Heart right ventricle (tissue), 16 donors: ENCODE measurements at regions not wholly inside any gene's neighbourhood (a gene's known extent, or its start where the extent isn't known, plus 50 kb on each side); places are given as distances from the start of the nearest gene placed in this dataset.

Experiments used
- ATAC-seq, 8 donors: fragments of 200-7000 bp; cut with Tn5 transposase; one replicate each; pipeline ENCODE4 v1.9.1; 2020; ENCODE audit warnings: mild to moderate bottlenecking in 8 of 8, moderate library complexity in 8 of 8, moderate number of reproducible peaks in 1 of 8
- DNase-seq, 2 donors: peaks; one replicate each; pipeline ENCODE4 v3.0.0-alpha.2; 2020
- H3K27ac ChIP-seq, 10 donors: fragments of 200-600 bp; sonication (generic) in 2 of 10; one replicate each; pipeline versions ENCODE4 v1.5.0 to v1.8.0; 2020 to 2022; ENCODE audit warnings: mild to moderate bottlenecking in 3 of 10
- H3K27me3 ChIP-seq, 7 donors: fragments of 200-600 bp; one replicate each; pipeline ENCODE4 v1.8.0; 2021 to 2022; ENCODE audit warnings: mild to moderate bottlenecking in 2 of 7
- H3K36me3 ChIP-seq, 9 donors: fragments of 200-600 bp; sonication (generic) in 1 of 9; one replicate each; pipeline versions ENCODE4 v1.5.0 to v1.8.0; 2020 to 2022; ENCODE audit warnings: mild to moderate bottlenecking in 2 of 9
- H3K4me1 ChIP-seq, 9 donors: fragments of 200-600 bp; sonication (generic) in 1 of 9; one replicate each; pipeline versions ENCODE4 v1.5.0 to v1.8.0; 2020 to 2022; ENCODE audit warnings: mild to moderate bottlenecking in 4 of 9
- H3K4me3 ChIP-seq, 10 donors: fragments of 200-600 bp; sonication (generic) in 2 of 10; one replicate each; pipeline versions ENCODE4 v1.5.0 to v1.8.0; 2020 to 2022; ENCODE audit warnings: mild to moderate bottlenecking in 7 of 10, moderate library complexity in 2 of 10
- H3K9me3 ChIP-seq, 11 donors: fragments of 200-600 bp in 10 of 11; sonication (generic) in 2 of 11; one replicate each; pipeline versions ENCODE4 v1.5.0 to v1.8.0; 2013 to 2022; ENCODE audit warnings: mild to moderate bottlenecking in 2 of 11, control low read depth in 1 of 11, moderate library complexity in 1 of 11
- CTCF ChIP-seq, 9 donors: fragments of 200-600 bp; sonication (generic) in 2 of 9; IDR thresholded peaks; one replicate each; pipeline versions ENCODE4 v1.5.0 to v1.8.0; 2021 to 2022; ENCODE audit warnings: antibody characterized with exemption in 9 of 9, mild to moderate bottlenecking in 5 of 9, moderate library complexity in 1 of 9
- WGBS, 2 donors: extraction: QIAGEN DNeasy Blood & Tissue Kit; methylation state at CpG; one replicate each; pipeline ENCODE4 v1.1.7; 2013; ENCODE audit warnings: inconsistent platforms in 1 of 2; 5-methylcytosine and 5-hydroxymethylcytosine counted together
- intact Hi-C, 10 donors: fragments of 100-400 bp; cut with DNase I; formaldehyde crosslinking; loops; one replicate each; pipeline versions ENCODE4 v1.11.1 to v1.14.2; 2022
- donor health status: Arrhythmogenic right ventricular cardiomyopathy.
- donor health status: ischemic (EF 13 %, LVEDD 7.1; RV severe dilation, severe dysfunction).
- donor health status: healthy with polysubstance abuse.
- donor health status: DM: no; HTN: yes; CAD: no.
- donor health status: DM: no; HTN: no; CAD: no.
- donor health status: ischemic (EF 25% LVEDD 6.9; RV normal size, moderate dysfunction).
- donor health status: ischemic (EF 25% LVEDD 5.7; RV mildly dilated, moderate dysfunction).
- donor health status: healthy.
- donor health status: DM: yes; HTN: yes; CAD: no.
- donor health status: Ischemic cardiomyopathy.
- donor health status: ischemic (EF 35%, LVEDD 5.7; RV mildly dilated, moderate dysfunction).
- donor health status: nonischemic (EF 11% LVEDD 7.7; RV severe dilation, severe dysfunction).
- donor health status: DM: yes; HTN: yes; CAD: no.
- donor health status: PGD.
- donor health status: ischemic (EF 29% LVEDD 5.4; RV normal size, mild dysfunction).
- donor health status: nonischemic (EF 23%, LVEDD 6.1; RV moderate dilation, normal function).

- H3K36me3 ChIP-seq: no peaks in the 10 kb centered on the region
- H3K4me3 ChIP-seq: no peak overlapping the region
- H3K4me1 ChIP-seq: no peaks in the 10 kb centered on the region
- H3K27me3 ChIP-seq: peaks cover 0 to 8% (median 0%) of the 10 kb centered on the region in 7 donors
- H3K9me3 ChIP-seq: no peaks in the 10 kb centered on the region
- TF ChIP-seq CTCF (IDR thresholded peaks at IDR 0.05): no peak
- intact Hi-C loops: no loop called here
- no peak for DNase-seq
- WGBS, 2 donors: 63 to 65% methylated on average over 3 of the region's 3 CpGs
- H3K27ac ChIP-seq: no peak overlapping the region
- ATAC-seq: no peak
These were observed 94.7 kb upstream of the IMMP2L start for GRCh38 chr7:111657018-111657417.

DNA sequence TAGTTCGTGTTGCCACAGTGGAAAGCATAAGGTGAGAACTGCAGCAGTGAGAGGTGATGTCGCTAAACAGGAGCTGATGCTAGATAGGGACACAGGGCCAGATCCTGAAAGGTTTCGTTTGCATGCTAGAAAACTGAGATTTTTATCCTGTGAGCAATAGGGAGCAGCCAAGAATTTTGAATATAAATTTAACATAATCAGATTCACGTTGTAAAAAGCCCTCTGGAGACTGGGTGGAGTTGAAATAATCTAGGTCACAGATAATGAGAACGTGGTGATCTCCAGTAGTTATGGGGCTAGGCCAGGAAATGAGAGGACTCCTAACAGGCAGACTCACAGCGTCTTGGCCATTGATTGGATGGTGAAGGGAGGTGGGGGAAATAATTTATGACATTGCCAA lies 92.1 kb upstream of the IMMP2L start:
- Histone ChIP-seq H3K9me3 (no peaks in the 10 kb centered on the region), H3K4me1 (peaks cover 0 to 7% (median 0%) of the 10 kb centered on the region in 9 donors), H3K27me3 (peaks cover 0 to 8% (median 0%) of the 10 kb centered on the region in 7 donors), H3K4me3 (no peak overlapping the region), H3K27ac (no peak overlapping the region), H3K36me3 (no peaks in the 10 kb centered on the region)
- DNase-seq (no peak), ATAC-seq (no peak)
- 44 to 48% methylated on average over 6 of the region's 6 CpGs for WGBS, 2 donors
- intact Hi-C loops: no loop called here
- no peak for TF ChIP-seq CTCF (IDR thresholded peaks at IDR 0.05)

DNA sequence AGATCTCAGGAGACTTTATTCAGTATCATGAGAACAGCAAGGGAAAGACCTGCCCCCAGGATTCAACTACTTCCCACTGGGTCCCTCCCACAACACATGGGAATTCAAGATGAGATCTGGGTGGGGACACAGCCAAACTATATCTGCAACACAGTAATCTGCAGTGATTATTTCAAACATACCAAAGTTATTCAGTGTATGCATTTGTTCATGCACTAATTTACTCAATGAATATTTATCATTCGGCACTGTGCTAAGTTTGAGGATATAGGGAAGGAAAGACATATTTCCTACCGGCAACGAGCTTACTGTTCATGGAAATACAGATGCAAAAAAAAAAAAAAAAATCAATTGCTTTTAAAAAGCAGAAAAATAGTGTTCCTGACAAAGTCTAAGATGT lies 91.6 kb upstream of the IMMP2L start:
- H3K36me3 ChIP-seq: no peaks in the 10 kb centered on the region
- intact Hi-C loops: no loop called here
- H3K27ac ChIP-seq: no peak overlapping the region
- no peak overlapping the region for H3K4me3 ChIP-seq
- peaks cover 0 to 8% (median 0%) of the 10 kb centered on the region in 7 donors for H3K27me3 ChIP-seq
- ATAC-seq: no peak
- H3K4me1 ChIP-seq: peaks cover 0 to 7% (median 0%) of the 10 kb centered on the region in 9 donors
- no peak for DNase-seq
- H3K9me3 ChIP-seq: no peaks in the 10 kb centered on the region
- 89% methylated on average over 3 of the region's 3 CpGs for WGBS, 2 donors
- no peak for TF ChIP-seq CTCF (IDR thresholded peaks at IDR 0.05)

- DNase-seq (no peak), ATAC-seq (peak in 3 of 8 donors; percentile 28 to 66 (median 30))
- no peaks in the 10 kb centered on the region for H3K36me3 ChIP-seq
- TF ChIP-seq CTCF (IDR thresholded peaks at IDR 0.05): no peak
- no peak overlapping the region for H3K4me3 ChIP-seq
- 45 to 57% methylated on average over 5 of the region's 5 CpGs for WGBS, 2 donors
- no peak overlapping the region for H3K27ac ChIP-seq
- H3K27me3 ChIP-seq: no peaks in the 10 kb centered on the region
- H3K9me3 ChIP-seq: no peaks in the 10 kb centered on the region
- intact Hi-C loops: no loop called here
- H3K4me1 ChIP-seq: peaks cover 0 to 7% (median 0%) of the 10 kb centered on the region in 9 donors
These were observed 88.2 kb upstream of the IMMP2L start for GRCh38 chr7:111650456-111650999.
